ENCODE measurements at regions not wholly inside any gene's neighbourhood (a gene's known extent, or its start where the extent isn't known, plus 50 kb on each side); places are given as distances from the start of the nearest gene placed in this dataset.

- DNase-seq (ENCODE audit: low read depth, low spot score) = no peak
- Mint-ChIP-seq H3K4me3 (no peak overlapping the region), H3K9me3 (peaks cover 11% of the 10 kb centered on the region), H3K4me1 (no peaks in the 10 kb centered on the region), H3K36me3 (ENCODE audit: low read depth) (no peaks in the 10 kb centered on the region), H3K27me3 (ENCODE audit: low read depth) (peaks cover 10% of the 10 kb centered on the region), H3K27ac (ENCODE audit: unreplicated experiment) (no peak overlapping the region)
- no peak for TF ChIP-seq CTCF (conservative IDR thresholded peaks at IDR 0.05)
These were observed 168.4 kb upstream of the NHS start for GRCh38 chrX:17206584-17206983.

GRCh38 chrX:17214962-17215361, 160.0 kb upstream of the NHS start:
- H3K4me1 Mint-ChIP-seq = no peaks in the 10 kb centered on the region
- H3K27me3 Mint-ChIP-seq (ENCODE audit: low read depth) = no peaks in the 10 kb centered on the region
- H3K4me3 Mint-ChIP-seq = no peak overlapping the region
- H3K36me3 Mint-ChIP-seq (ENCODE audit: low read depth) = peaks cover 2% of the 10 kb centered on the region
- peaks cover 15% of the 10 kb centered on the region for H3K9me3 Mint-ChIP-seq
- no peak overlapping the region for H3K27ac Mint-ChIP-seq (ENCODE audit: unreplicated experiment)
- no peak for DNase-seq (ENCODE audit: low read depth, low spot score)
- no peak for TF ChIP-seq CTCF (conservative IDR thresholded peaks at IDR 0.05)

- no peak overlapping the region for H3K27ac Mint-ChIP-seq (ENCODE audit: unreplicated experiment)
- H3K36me3 Mint-ChIP-seq (ENCODE audit: low read depth) = no peaks in the 10 kb centered on the region
- no peak for DNase-seq (ENCODE audit: low read depth, low spot score)
- peaks cover 5% of the 10 kb centered on the region for H3K27me3 Mint-ChIP-seq (ENCODE audit: low read depth)
- TF ChIP-seq CTCF (conservative IDR thresholded peaks at IDR 0.05) = no peak
- no peak overlapping the region for H3K4me3 Mint-ChIP-seq
- H3K4me1 Mint-ChIP-seq = no peaks in the 10 kb centered on the region
- H3K9me3 Mint-ChIP-seq = no peaks in the 10 kb centered on the region
These were observed 148.3 kb upstream of the NHS start for GRCh38 chrX:17226736-17227135.

GRCh38 chrX:17237146-17237545, 137.9 kb upstream of the NHS start:
- Mint-ChIP-seq H3K9me3 (no peaks in the 10 kb centered on the region), H3K27me3 (ENCODE audit: low read depth) (peaks cover 10% of the 10 kb centered on the region), H3K4me3 (no peak overlapping the region), H3K36me3 (ENCODE audit: low read depth) (no peaks in the 10 kb centered on the region), H3K4me1 (no peaks in the 10 kb centered on the region), H3K27ac (ENCODE audit: unreplicated experiment) (no peak overlapping the region)
- no peak for DNase-seq (ENCODE audit: low read depth, low spot score)
- no peak for TF ChIP-seq CTCF (conservative IDR thresholded peaks at IDR 0.05)

GRCh38 chrX:17242470-17242869, 132.5 kb upstream of the NHS start:
- Mint-ChIP-seq H3K36me3 (ENCODE audit: low read depth) (no peaks in the 10 kb centered on the region), H3K9me3 (peaks cover 2% of the 10 kb centered on the region), H3K4me1 (peaks cover 5% of the 10 kb centered on the region), H3K27me3 (ENCODE audit: low read depth) (peaks cover 8% of the 10 kb centered on the region), H3K4me3 (no peak overlapping the region), H3K27ac (ENCODE audit: unreplicated experiment) (no peak overlapping the region)
- peak; percentile 91 for TF ChIP-seq CTCF (conservative IDR thresholded peaks at IDR 0.05)
- peak; percentile 66 for DNase-seq (ENCODE audit: low read depth, low spot score)

- Mint-ChIP-seq H3K4me1 (peaks cover 15% of the 10 kb centered on the region), H3K9me3 (peaks cover 6% of the 10 kb centered on the region), H3K27me3 (ENCODE audit: low read depth) (no peaks in the 10 kb centered on the region), H3K36me3 (ENCODE audit: low read depth) (no peaks in the 10 kb centered on the region), H3K27ac (ENCODE audit: unreplicated experiment) (no peak overlapping the region), H3K4me3 (no peak overlapping the region)
- TF ChIP-seq CTCF (conservative IDR thresholded peaks at IDR 0.05) = no peak
- DNase-seq (ENCODE audit: low read depth, low spot score) = no peak
These were observed 127.9 kb upstream of the NHS start for GRCh38 chrX:17247144-17247543.

All from neural crest cell (in vitro differentiated cells).